ENCODE measurements at regions not wholly inside any gene's neighbourhood (a gene's known extent, or its start where the extent isn't known, plus 50 kb on each side); places are given as distances from the start of the nearest gene placed in this dataset.

DNA sequence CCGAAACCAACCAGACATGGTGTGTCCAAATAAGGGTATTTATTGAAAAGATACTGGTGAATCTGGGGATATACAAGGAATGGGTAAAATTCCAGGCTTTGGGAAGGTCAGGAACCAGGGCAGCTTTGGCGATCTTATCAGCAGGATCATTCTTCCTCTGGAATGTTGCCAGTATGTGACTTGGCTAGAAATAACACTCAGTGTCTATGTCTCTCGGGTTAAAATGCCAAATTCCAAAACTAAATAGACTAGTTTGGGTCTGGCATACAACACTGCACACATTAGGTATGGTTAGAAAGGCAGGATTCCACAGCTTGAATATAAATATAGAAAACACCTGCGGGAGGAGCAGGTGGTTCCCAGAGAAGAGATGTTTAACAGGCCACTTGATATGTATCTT, 220.2 kb upstream of the CD96 start:
- CTCF ChIA-PET, result interaction anchor here (1.3 kb wide), 1 partner anchor 16 kb away, joined by 6 read pairs; no protein-coding TSS in a partner anchor
- no peaks in the 10 kb centered on the region for H4K20me1 ChIP-seq (ENCODE audit: insufficient read depth)
- DNase-seq, result no peak
- H3K27ac ChIP-seq (ENCODE audit: low read depth in 2 of 2, low read length in 1 of 2), result peak overlapping the region; percentile 13 to 28; a peak in 1 of 4 replicates
- H2AFZ ChIP-seq (ENCODE audit: low read depth), result no peak overlapping the region
- no peaks in the 10 kb centered on the region for H3K79me2 ChIP-seq (ENCODE audit: insufficient read depth)
- no peak for TF ChIP-seq POLR2AphosphoS5 (IDR thresholded peaks at IDR 0.05; ENCODE audit: low read depth, low read length)
- TF ChIP-seq MEF2A (IDR thresholded peaks at IDR 0.05; ENCODE audit: borderline replicate concordance, low read depth), result no peak
- peak; percentile 12 to 73; a peak in 2 of 4 replicates for TF ChIP-seq EP300 (IDR thresholded peaks at IDR 0.05; ENCODE audit: borderline replicate concordance in 1 of 2, low read depth in 1 of 2, low read length in 1 of 2)
- TF ChIP-seq RAD21 (IDR thresholded peaks at IDR 0.05; ENCODE audit: low read length), result no peak
- TF ChIP-seq, protein P1, sequence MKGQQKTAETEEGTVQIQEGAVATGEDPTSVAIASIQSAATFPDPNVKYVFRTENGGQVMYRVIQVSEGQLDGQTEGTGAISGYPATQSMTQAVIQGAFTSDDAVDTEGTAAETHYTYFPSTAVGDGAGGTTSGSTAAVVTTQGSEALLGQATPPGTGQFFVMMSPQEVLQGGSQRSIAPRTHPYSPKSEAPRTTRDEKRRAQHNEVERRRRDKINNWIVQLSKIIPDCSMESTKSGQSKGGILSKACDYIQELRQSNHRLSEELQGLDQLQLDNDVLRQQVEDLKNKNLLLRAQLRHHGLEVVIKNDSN (IDR thresholded peaks at IDR 0.05; ENCODE audit: borderline replicate concordance, low read depth), result no peak
- TF ChIP-seq TAF1 (IDR thresholded peaks at IDR 0.05; ENCODE audit: borderline replicate concordance, low read depth, low read length), result no peak
- peak; percentile 77 for TF ChIP-seq TCF12 (IDR thresholded peaks at IDR 0.05)
- TF ChIP-seq REST (IDR thresholded peaks at IDR 0.05; ENCODE audit: low read depth, low read length), result peak; percentile 56; the same call in 1 of the 2 replicates
- TF ChIP-seq TEAD4 (IDR thresholded peaks at IDR 0.05; ENCODE audit: borderline replicate concordance, insufficient read depth), result peak; percentile 66
- TF ChIP-seq RXRA (IDR thresholded peaks at IDR 0.05; ENCODE audit: borderline replicate concordance, low read depth), result peak; percentile 71; the same call in 1 of the 2 replicates
- TF ChIP-seq GATA2 (CRISPR knock-in tag; IDR thresholded peaks at IDR 0.05), result 0 out of 2 replicates have a peak, but pooled peaks have one; percentile 17
- TF ChIP-seq FOXM1 (IDR thresholded peaks at IDR 0.05; ENCODE audit: low read depth), result 0 out of 2 replicates have a peak, but pooled peaks have one; percentile 34
- no peak for TF ChIP-seq FOXJ3 (CRISPR knock-in tag; IDR thresholded peaks at IDR 0.05)
- no peak for TF ChIP-seq EZH2phosphoT487 (IDR thresholded peaks at IDR 0.05; ENCODE audit: borderline replicate concordance, low read depth)
- TF ChIP-seq NFIC (IDR thresholded peaks at IDR 0.05; ENCODE audit: borderline replicate concordance), result peak; percentile 95
- TF ChIP-seq, protein P2, sequence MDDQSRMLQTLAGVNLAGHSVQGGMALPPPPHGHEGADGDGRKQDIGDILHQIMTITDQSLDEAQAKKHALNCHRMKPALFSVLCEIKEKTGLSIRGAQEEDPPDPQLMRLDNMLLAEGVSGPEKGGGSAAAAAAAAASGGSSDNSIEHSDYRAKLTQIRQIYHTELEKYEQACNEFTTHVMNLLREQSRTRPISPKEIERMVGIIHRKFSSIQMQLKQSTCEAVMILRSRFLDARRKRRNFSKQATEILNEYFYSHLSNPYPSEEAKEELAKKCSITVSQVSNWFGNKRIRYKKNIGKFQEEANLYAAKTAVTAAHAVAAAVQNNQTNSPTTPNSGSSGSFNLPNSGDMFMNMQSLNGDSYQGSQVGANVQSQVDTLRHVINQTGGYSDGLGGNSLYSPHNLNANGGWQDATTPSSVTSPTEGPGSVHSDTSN (IDR thresholded peaks at IDR 0.05), result peak; percentile 58; the same call in 1 of the 2 replicates
- TF ChIP-seq IRF3 (IDR thresholded peaks at IDR 0.05; ENCODE audit: low read depth, low read length), result no peak
- TF ChIP-seq NRF1 (IDR thresholded peaks at IDR 0.05; ENCODE audit: low read depth, low read length), result no peak
- peak; percentile 33; the same call in 1 of the 2 replicates for TF ChIP-seq FOSL2 (IDR thresholded peaks at IDR 0.05; ENCODE audit: borderline replicate concordance, low read depth)
- peak; percentile 57 for TF ChIP-seq JUND (IDR thresholded peaks at IDR 0.05)
- H3F3A ChIP-seq (replicated peaks; ENCODE audit: insufficient read depth), result peaks cover 30% of the 10 kb centered on the region
- POLR2A ChIA-PET, result no interaction called here
- no peaks in the 10 kb centered on the region for H3K36me3 ChIP-seq (replicated peaks in 1 of 2; ENCODE audit: control insufficient read depth in 1 of 2, insufficient read depth in 2 of 2, low read length in 1 of 2)
- H3K4me2 ChIP-seq, result peak overlapping the region; percentile 66
- H3K4me1 ChIP-seq (ENCODE audit: control insufficient read depth in 1 of 2, insufficient read depth in 2 of 2, low read depth in 1 of 2, low read length in 1 of 2), result peaks cover 3 to 7% of the 10 kb centered on the region in 2 experiments; a peak in 3 of 4 replicates
- no peak overlapping the region for H3K4me3 ChIP-seq (ENCODE audit: low read depth in 2 of 2, low read length in 1 of 2)
- H3K27me3 ChIP-seq (ENCODE audit: insufficient read depth), result no peaks in the 10 kb centered on the region
- no peaks in the 10 kb centered on the region for H3K9me3 ChIP-seq
- WGBS (ENCODE audit: low lambda C conversion rate), result 24% methylated on average over 4 of the region's 4 CpGs
- H3K9ac ChIP-seq, result no peak overlapping the region
- H3K9me2 ChIP-seq, result no peaks in the 10 kb centered on the region
